ENCODE measurements at regions not wholly inside any gene's neighbourhood (a gene's known extent, or its start where the extent isn't known, plus 50 kb on each side); places are given as distances from the start of the nearest gene placed in this dataset.

DNA sequence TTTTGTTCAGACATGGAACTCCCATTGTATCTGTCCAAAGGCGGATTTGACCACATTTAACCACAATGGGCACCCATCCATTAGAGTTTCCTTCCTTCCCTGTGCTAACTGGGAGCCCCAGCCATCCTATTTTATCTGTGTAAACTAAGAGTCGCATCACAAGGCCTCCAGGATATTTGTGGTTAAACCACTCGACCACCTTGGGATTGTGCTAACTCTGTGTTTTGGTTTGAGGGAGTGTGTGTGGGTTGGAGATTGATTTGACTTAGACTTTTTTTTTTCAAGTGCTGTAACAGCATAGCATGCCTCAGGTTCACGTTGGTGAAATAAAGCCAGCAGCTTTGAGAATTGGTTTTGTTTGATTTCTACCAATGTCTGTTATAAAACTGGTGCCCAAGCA is 100.4 kb upstream of the TP63 start:
- ATAC-seq (ENCODE audit: low FRiP score in 2 of 2) (no peak), DNase-seq (no peak)
- no peaks in the 10 kb centered on the region for H3K36me3 ChIP-seq
- no peak for TF ChIP-seq POLR2AphosphoS5 (IDR thresholded peaks at IDR 0.05)
- TF ChIP-seq, protein P1, sequence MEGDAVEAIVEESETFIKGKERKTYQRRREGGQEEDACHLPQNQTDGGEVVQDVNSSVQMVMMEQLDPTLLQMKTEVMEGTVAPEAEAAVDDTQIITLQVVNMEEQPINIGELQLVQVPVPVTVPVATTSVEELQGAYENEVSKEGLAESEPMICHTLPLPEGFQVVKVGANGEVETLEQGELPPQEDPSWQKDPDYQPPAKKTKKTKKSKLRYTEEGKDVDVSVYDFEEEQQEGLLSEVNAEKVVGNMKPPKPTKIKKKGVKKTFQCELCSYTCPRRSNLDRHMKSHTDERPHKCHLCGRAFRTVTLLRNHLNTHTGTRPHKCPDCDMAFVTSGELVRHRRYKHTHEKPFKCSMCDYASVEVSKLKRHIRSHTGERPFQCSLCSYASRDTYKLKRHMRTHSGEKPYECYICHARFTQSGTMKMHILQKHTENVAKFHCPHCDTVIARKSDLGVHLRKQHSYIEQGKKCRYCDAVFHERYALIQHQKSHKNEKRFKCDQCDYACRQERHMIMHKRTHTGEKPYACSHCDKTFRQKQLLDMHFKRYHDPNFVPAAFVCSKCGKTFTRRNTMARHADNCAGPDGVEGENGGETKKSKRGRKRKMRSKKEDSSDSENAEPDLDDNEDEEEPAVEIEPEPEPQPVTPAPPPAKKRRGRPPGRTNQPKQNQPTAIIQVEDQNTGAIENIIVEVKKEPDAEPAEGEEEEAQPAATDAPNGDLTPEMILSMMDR (IDR thresholded peaks at IDR 0.05) = no peak
- no peak for TF ChIP-seq EP300 (IDR thresholded peaks at IDR 0.05)
- TF ChIP-seq POLR2A (IDR thresholded peaks at IDR 0.05) = no peak
- WGBS, 2 donors = 37 to 52% methylated on average over 4 of the region's 4 CpGs
- H3K9me3 ChIP-seq = peaks cover 0 to under 1% (median 0%) of the 10 kb centered on the region in 4 donors
- no peaks in the 10 kb centered on the region for H3K27me3 ChIP-seq
- H3K27ac ChIP-seq = no peak overlapping the region
- H3K4me3 ChIP-seq = no peak overlapping the region
- H3K4me1 ChIP-seq = no peaks in the 10 kb centered on the region

DNA sequence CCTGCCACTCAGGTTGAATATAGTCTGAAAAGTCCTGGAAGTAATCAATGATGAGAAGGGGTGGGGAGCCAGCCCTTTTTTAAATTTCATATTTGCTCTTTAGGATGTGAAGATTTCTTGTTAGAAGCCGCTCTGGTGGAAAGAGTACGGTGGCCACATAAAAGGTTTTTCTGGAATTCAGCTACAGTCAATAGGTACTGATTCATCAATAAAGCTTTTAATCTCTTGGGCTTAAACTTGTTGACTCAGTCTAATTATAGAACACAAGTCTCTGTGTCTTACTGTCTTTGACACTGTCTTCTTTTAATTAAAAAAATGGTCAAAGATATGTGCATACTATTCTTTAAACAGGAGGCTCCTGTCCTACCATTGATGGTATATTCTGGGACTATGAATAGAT is 99.9 kb upstream of the TP63 start:
- no peaks in the 10 kb centered on the region for H3K36me3 ChIP-seq
- no peak overlapping the region for H3K4me3 ChIP-seq
- H3K4me1 ChIP-seq = no peaks in the 10 kb centered on the region
- WGBS, 2 donors = 82 to 96% methylated on average over 2 of the region's 2 CpGs
- H3K27me3 ChIP-seq = no peaks in the 10 kb centered on the region
- ATAC-seq (ENCODE audit: low FRiP score in 2 of 2) (no peak), DNase-seq (no peak)
- H3K27ac ChIP-seq = no peak overlapping the region
- TF ChIP-seq, protein P1 (IDR thresholded peaks at IDR 0.05) = no peak
- TF ChIP-seq POLR2A (IDR thresholded peaks at IDR 0.05) (no peak), POLR2AphosphoS5 (IDR thresholded peaks at IDR 0.05) (no peak), EP300 (IDR thresholded peaks at IDR 0.05) (no peak)
- no peaks in the 10 kb centered on the region for H3K9me3 ChIP-seq

DNA sequence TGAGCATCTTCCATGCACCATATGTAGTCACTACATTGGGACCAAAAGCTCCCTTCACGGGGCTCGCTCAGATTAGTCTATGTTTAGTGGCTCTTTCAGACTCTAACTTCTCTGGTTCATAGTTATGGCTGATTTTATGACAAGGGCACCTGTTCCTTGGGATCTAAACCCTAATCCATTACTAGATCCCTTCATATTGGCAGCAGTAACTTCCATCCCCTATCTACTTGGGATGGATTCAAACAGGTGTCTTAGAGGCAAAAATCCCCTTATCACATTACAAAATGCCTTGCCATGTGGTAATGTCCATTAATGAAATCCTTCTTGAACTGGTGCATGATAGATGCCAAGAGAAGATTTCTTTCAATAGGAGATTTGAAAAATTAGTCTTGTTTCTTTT is 96.7 kb upstream of the TP63 start:
- TF ChIP-seq EP300 (IDR thresholded peaks at IDR 0.05) (no peak), POLR2AphosphoS5 (IDR thresholded peaks at IDR 0.05) (no peak), POLR2A (IDR thresholded peaks at IDR 0.05) (no peak)
- TF ChIP-seq, protein P1 (IDR thresholded peaks at IDR 0.05) = no peak
- ATAC-seq (ENCODE audit: low FRiP score in 2 of 2) = no peak
- 97 to 100% methylated on average over 2 of the region's 2 CpGs for WGBS, 2 donors

DNA sequence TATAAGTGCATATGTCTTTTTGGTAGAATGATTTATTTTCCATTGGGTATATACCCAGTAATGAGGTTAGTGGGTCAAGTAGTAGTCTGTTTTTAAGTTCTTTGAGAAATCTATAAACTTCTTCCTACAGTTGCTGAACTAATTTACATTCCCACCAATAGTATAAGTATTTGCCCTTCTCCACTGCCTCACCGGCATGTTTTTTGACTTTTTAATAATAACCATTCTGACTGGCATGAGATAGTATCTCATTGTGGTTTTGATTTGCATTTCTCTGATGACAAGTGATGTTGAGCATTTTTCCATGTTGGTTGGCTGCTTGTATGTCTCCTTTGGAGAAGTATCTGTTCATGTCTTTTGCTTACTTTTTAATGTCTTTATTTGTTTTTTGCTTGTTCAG is 94.1 kb upstream of the TP63 start:
- H3K4me1 ChIP-seq = no peaks in the 10 kb centered on the region
- H3K36me3 ChIP-seq = no peaks in the 10 kb centered on the region
- H3K9me3 ChIP-seq = no peaks in the 10 kb centered on the region
- H3K27me3 ChIP-seq = no peaks in the 10 kb centered on the region
- no peak for ATAC-seq (ENCODE audit: low FRiP score in 2 of 2)
- TF ChIP-seq POLR2AphosphoS5 (IDR thresholded peaks at IDR 0.05) (no peak), EP300 (IDR thresholded peaks at IDR 0.05) (no peak), POLR2A (IDR thresholded peaks at IDR 0.05) (no peak)
- TF ChIP-seq, protein P1 (IDR thresholded peaks at IDR 0.05) = no peak
- no peak overlapping the region for H3K27ac ChIP-seq
- 84 to 86% methylated on average over 1 of the region's 1 CpG for WGBS, 2 donors
- DNase-seq = no peak
- H3K4me3 ChIP-seq = no peak overlapping the region

More for the DNA sequence above, 96.7 kb upstream of the TP63 start:
- Histone ChIP-seq H3K36me3 (no peaks in the 10 kb centered on the region), H3K9me3 (no peaks in the 10 kb centered on the region), H3K4me1 (no peaks in the 10 kb centered on the region), H3K4me3 (no peak overlapping the region), H3K27me3 (no peaks in the 10 kb centered on the region), H3K27ac (no peak overlapping the region)
- no peak for DNase-seq

DNA sequence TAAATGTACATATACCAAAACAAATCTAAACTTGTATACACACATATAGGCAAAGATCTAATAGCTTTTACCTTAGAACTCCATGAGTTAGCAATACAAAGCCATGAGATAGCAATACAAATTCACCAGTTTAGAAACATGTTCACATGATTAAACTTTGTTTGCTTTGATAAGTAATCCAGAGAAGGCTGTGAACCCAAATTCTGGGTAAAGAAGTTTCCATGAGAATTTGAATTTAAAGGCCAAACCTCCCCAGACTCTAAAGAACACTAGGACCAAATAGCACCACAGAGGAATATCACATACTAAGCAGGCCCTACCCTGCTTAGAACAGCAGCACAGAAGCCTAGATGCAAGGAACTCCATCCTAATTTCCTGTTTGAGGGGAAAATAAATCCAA is 83.7 kb upstream of the TP63 start:
- no peak overlapping the region for H3K27ac ChIP-seq
- no peaks in the 10 kb centered on the region for H3K27me3 ChIP-seq
- TF ChIP-seq, protein P1 (IDR thresholded peaks at IDR 0.05) = no peak
- TF ChIP-seq POLR2AphosphoS5 (IDR thresholded peaks at IDR 0.05) (no peak), EP300 (IDR thresholded peaks at IDR 0.05) (no peak), POLR2A (IDR thresholded peaks at IDR 0.05) (no peak)
- ATAC-seq (ENCODE audit: low FRiP score in 2 of 2) (no peak), DNase-seq (no peak)
- no peaks in the 10 kb centered on the region for H3K36me3 ChIP-seq
- H3K9me3 ChIP-seq = peaks cover 0 to 10% (median 5%) of the 10 kb centered on the region in 4 donors
- H3K4me1 ChIP-seq = no peaks in the 10 kb centered on the region
- H3K4me3 ChIP-seq = no peak overlapping the region
